Activated B cell treated with CpG ODN at 0.5 μM for 24 hours (primary cell): ENCODE measurements at regions not wholly inside any gene's neighbourhood (a gene's known extent, or its start where the extent isn't known, plus 50 kb on each side); places are given as distances from the start of the nearest gene placed in this dataset.
A peak's percentile ranks its signal among the peaks of the same experiment; 100 is the strongest.

Source experiments
- ATAC-seq: fragments of 200-7000 bp; cut with Tn5 transposase; one replicate; pipeline ENCODE4 v1.10.0; 2021; ENCODE audit warnings: low read depth, mild to moderate bottlenecking, moderate library complexity
- CTCF ChIA-PET: fragments of 350-600 bp; sonication (Branson Sonifier 250); formaldehyde crosslinking; loops from one replicate; lab custom pipeline; 2021; ENCODE audit warnings: antibody characterized with exemption; lab: Charles Lee
- POLR2A ChIA-PET: fragments of 350-600 bp; sonication (Branson Sonifier 250); formaldehyde crosslinking; loops from one replicate; lab custom pipeline; 2021; ENCODE audit warnings: antibody characterized with exemption; lab: Charles Lee
- DNase-seq: peaks from one replicate; pipeline ENCODE4 v3.0.0; 2022
- H3K27ac Mint-ChIP-seq: one replicate; pipeline ENCODE4 v1.8.0; 2020; ENCODE audit warnings: mixed read lengths
- H3K27me3 Mint-ChIP-seq: one replicate; pipeline ENCODE4 v1.8.0; 2021; ENCODE audit warnings: mixed read lengths
- H3K36me3 Mint-ChIP-seq: one replicate; pipeline ENCODE4 v1.8.0; 2021; ENCODE audit warnings: low read depth, mixed read lengths
- H3K4me1 Mint-ChIP-seq: one replicate; pipeline ENCODE4 v1.8.0; 2021; ENCODE audit warnings: mixed read lengths
- H3K4me3 Mint-ChIP-seq: one replicate; pipeline ENCODE4 v1.8.0; 2020; ENCODE audit warnings: mild to moderate bottlenecking, mixed read lengths
- H3K9me3 Mint-ChIP-seq: one replicate; pipeline ENCODE4 v1.8.0; 2020; ENCODE audit warnings: mixed read lengths
- intact Hi-C: fragments of 100-400 bp; cut with micrococcal nuclease; formaldehyde crosslinking; loops from one replicate; pipeline ENCODE4 v1.15.1; 2024
- TF ChIP-seq, protein P1 (sequence below): fragments of 200-600 bp; IDR thresholded peaks from one replicate; pipeline ENCODE4 v1.8.0; 2022; ENCODE audit warnings: antibody characterized with exemption, mild to moderate bottlenecking

DNA sequence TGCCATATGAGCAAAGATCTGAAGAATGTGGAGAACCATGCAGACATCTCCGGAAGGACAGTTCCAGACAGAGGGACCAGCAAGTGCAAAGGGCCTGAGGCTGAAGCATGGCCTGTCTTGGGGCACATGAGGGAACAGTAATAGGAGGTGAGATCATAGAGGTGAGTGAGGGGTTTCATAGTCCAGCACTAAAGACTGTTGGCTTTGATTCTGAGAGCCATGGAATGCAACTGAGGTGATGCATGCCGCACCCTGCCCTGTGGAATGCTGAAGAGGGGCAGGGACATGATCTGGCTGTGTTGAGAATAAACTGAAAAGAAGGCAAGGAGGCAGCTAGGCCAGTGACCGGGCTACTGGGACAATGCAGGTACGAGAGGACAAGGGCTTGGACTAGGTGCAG is 253.1 kb upstream of the KLF14 start:
- intact Hi-C loops: loop anchor here (10.0 kb wide), 1 partner anchor 668 kb away; no protein-coding TSS in a partner anchor
- peak overlapping the region; percentile 19 for H3K27ac Mint-ChIP-seq
- H3K9me3 Mint-ChIP-seq: no peaks in the 10 kb centered on the region
- peaks cover 61% of the 10 kb centered on the region for H3K36me3 Mint-ChIP-seq
- H3K27me3 Mint-ChIP-seq: no peaks in the 10 kb centered on the region
- TF ChIP-seq, protein P1, sequence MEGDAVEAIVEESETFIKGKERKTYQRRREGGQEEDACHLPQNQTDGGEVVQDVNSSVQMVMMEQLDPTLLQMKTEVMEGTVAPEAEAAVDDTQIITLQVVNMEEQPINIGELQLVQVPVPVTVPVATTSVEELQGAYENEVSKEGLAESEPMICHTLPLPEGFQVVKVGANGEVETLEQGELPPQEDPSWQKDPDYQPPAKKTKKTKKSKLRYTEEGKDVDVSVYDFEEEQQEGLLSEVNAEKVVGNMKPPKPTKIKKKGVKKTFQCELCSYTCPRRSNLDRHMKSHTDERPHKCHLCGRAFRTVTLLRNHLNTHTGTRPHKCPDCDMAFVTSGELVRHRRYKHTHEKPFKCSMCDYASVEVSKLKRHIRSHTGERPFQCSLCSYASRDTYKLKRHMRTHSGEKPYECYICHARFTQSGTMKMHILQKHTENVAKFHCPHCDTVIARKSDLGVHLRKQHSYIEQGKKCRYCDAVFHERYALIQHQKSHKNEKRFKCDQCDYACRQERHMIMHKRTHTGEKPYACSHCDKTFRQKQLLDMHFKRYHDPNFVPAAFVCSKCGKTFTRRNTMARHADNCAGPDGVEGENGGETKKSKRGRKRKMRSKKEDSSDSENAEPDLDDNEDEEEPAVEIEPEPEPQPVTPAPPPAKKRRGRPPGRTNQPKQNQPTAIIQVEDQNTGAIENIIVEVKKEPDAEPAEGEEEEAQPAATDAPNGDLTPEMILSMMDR: no peak
- H3K4me3 Mint-ChIP-seq: no peak overlapping the region
- ATAC-seq (no peak), DNase-seq (no peak)
- ChIA-PET POLR2A (interaction anchor here (0.6 kb wide), 1 partner anchor 195 kb away, joined by 3 read pairs; no protein-coding TSS in a partner anchor), CTCF (interaction anchor here (1.4 to 2.3 kb wide), 2 partner anchors 40 to 53 kb away, joined by 3 to 8 read pairs; no protein-coding TSS in a partner anchor)
- peaks cover 66% of the 10 kb centered on the region for H3K4me1 Mint-ChIP-seq

- Mint-ChIP-seq H3K36me3 (peaks cover 62% of the 10 kb centered on the region), H3K4me3 (no peak overlapping the region), H3K4me1 (peaks cover 69% of the 10 kb centered on the region), H3K27me3 (no peaks in the 10 kb centered on the region), H3K27ac (peak overlapping the region; percentile 72), H3K9me3 (no peaks in the 10 kb centered on the region)
- TF ChIP-seq, protein P1: no peak
- no peak for DNase-seq
- POLR2A ChIA-PET: interaction anchor here (0.6 to 1.7 kb wide), 12 partner anchors 8 to 118 kb away, joined by 3 to 5 read pairs (median 3); no protein-coding TSS in a partner anchor
- ATAC-seq: peak; percentile 34
- CTCF ChIA-PET: interaction anchor here (1.0 to 2.3 kb wide), 7 partner anchors 9 to 91 kb away, joined by 3 to 8 read pairs (median 3); no protein-coding TSS in a partner anchor
- intact Hi-C loops: loop anchor here (10.0 kb wide), 1 partner anchor 666 kb away; no protein-coding TSS in a partner anchor
Observed at GRCh38 chr7:130988443-130988842, 254.4 kb upstream of the KLF14 start.

DNA sequence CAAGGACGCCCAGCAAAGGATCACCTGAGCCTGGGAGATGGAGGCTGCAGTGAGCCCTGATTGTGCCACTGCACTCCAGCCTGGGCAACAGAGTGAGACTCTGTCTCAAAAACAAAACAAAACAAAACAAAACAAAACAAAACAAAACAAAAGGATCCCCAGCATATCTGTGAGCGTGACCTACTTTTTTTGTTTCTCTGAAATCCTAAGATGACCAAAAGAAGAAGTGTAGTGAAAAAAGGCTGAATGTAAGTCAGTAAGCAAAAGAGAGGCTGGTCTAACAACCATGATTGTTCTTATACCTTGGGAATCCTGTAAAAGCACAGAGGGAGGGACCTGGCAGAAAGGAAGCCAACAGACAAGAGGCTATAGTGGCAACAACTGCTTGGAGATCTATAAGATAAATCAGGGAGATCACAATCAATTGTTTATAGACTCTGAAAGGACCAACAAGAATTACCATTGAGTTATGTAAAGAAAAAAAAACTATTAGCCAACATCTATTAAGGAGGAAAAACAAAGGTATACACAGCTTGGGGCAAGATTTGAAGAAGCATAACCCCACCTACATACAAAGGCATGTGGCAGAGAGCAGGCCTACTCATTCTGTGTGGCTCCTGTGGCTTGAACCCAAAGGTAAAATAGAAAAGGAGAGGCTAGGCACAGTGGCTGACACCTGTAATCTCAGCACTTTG is 255.2 kb upstream of the KLF14 start:
- Mint-ChIP-seq H3K36me3 (peaks cover 61% of the 10 kb centered on the region), H3K4me1 (peaks cover 77% of the 10 kb centered on the region), H3K9me3 (no peaks in the 10 kb centered on the region), H3K4me3 (no peak overlapping the region), H3K27ac (peak overlapping the region; percentile 72), H3K27me3 (no peaks in the 10 kb centered on the region)
- TF ChIP-seq, protein P1: no peak
- no peak for ATAC-seq
- CTCF ChIA-PET: interaction anchor here (1.0 to 2.3 kb wide), 6 partner anchors 10 to 92 kb away, joined by 3 to 8 read pairs (median 4); no protein-coding TSS in a partner anchor
- POLR2A ChIA-PET: interaction anchor here (0.6 to 1.7 kb wide), 5 partner anchors 11 to 75 kb away, joined by 3 to 5 read pairs (median 3); no protein-coding TSS in a partner anchor
- intact Hi-C loops: loop anchor here (10.0 kb wide), 1 partner anchor 666 kb away; no protein-coding TSS in a partner anchor
- no peak for DNase-seq

DNA sequence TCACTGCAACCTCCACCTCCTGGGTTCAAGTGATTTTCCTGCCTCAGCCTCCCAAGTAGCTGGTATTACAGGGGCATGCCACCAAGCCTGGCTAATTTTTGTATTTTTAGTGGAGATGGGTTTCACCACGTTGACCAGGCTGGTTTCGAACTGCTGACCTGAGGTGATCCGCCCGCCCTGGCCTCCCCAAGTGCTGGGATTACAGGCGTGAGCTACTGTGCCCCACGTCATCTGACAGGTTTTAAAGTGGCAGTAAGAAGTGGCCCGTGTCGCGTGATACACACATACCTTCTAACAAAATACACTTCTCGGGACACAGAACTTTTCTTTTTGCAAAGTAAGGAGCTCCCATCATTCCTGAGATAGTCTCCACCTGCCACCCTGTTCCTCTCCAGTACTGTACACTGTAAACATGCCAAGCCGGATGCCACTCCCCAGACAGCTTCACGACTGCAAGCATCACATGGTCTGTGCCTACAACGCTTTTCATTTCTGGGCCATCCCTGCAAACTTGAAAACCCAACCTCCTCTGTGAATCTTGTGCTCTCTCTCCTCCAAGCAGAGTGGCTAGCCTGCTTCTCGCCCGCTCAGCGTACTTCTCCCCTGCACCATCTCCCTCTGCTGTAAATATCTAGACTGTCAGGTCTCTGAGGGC is 256.3 kb upstream of the KLF14 start:
- CTCF ChIA-PET: interaction anchor here (1.1 to 1.9 kb wide), 3 partner anchors 8 to 93 kb away, joined by 4 to 8 read pairs (median 4); no protein-coding TSS in a partner anchor

More for the DNA sequence above, 256.3 kb upstream of the KLF14 start:
- peak overlapping the region; percentile 25 for H3K27ac Mint-ChIP-seq
- POLR2A ChIA-PET: interaction anchor here (0.6 kb wide), 1 partner anchor 51 kb away, joined by 3 read pairs; no protein-coding TSS in a partner anchor
- H3K4me1 Mint-ChIP-seq: peaks cover 84% of the 10 kb centered on the region
- peaks cover 53% of the 10 kb centered on the region for H3K36me3 Mint-ChIP-seq
- no peaks in the 10 kb centered on the region for H3K27me3 Mint-ChIP-seq
- TF ChIP-seq, protein P1: no peak
- H3K4me3 Mint-ChIP-seq: no peak overlapping the region
- intact Hi-C loops: no loop called here
- no peaks in the 10 kb centered on the region for H3K9me3 Mint-ChIP-seq
- ATAC-seq (no peak), DNase-seq (no peak)
